Transverse colon (tissue), 4 donors: ENCODE measurements at regions not wholly inside any gene's neighbourhood (a gene's known extent, or its start where the extent isn't known, plus 50 kb on each side); places are given as distances from the start of the nearest gene placed in this dataset.

Experiments
- DNase-seq: peaks from one replicate; pipeline ENCODE4 v3.0.0-alpha.2; 2019
- H3K27ac ChIP-seq, 4 donors: fragments of 200-600 bp; sonication (generic); 2 replicates each; pipeline ENCODE4 v1.5.1; 2016 to 2018; ENCODE audit warnings: inconsistent platforms in 4 of 4
- H3K27me3 ChIP-seq: fragments of 200-600 bp; sonication (generic); 2 replicates; pipeline ENCODE4 v1.5.1; 2017; ENCODE audit warnings: inconsistent platforms
- H3K36me3 ChIP-seq, 4 donors: fragments of 200-600 bp; sonication (generic); 2 replicates each; pipeline ENCODE4 v1.5.1; 2017 to 2019; ENCODE audit warnings: inconsistent platforms in 4 of 4
- H3K4me1 ChIP-seq, 4 donors: fragments of 200-600 bp; sonication (generic); 2 replicates each; pipeline ENCODE4 v1.5.1; 2017 to 2020; ENCODE audit warnings: inconsistent platforms in 4 of 4
- H3K4me3 ChIP-seq, 4 donors: fragments of 200-600 bp; sonication (generic); 1 replicate in 1 of 4; 2 replicates in 3 of 4; pipeline versions ENCODE4 v1.5.1 to v1.6.1; 2017 to 2019; ENCODE audit warnings: inconsistent platforms in 4 of 4
- H3K9me3 ChIP-seq, 2 donors: fragments of 200-600 bp; sonication (generic); 2 replicates each; pipeline ENCODE4 v1.5.1; 2017 to 2019; ENCODE audit warnings: inconsistent platforms in 2 of 2
- EP300 ChIP-seq: sonication (generic); formaldehyde crosslinking; IDR thresholded peaks from one replicate; pipeline ENCODE4 v1.6.1; 2017; ENCODE audit warnings: antibody characterized with exemption, low read depth
- POLR2A ChIP-seq: fragments of 450-650 bp; IDR thresholded peaks from one replicate; pipeline ENCODE4 v1.6.1; 2016; ENCODE audit warnings: antibody characterized with exemption, mild to moderate bottlenecking, moderate library complexity
- POLR2AphosphoS5 ChIP-seq, 3 donors: sonication (generic); formaldehyde crosslinking; IDR thresholded peaks; one replicate each; pipeline ENCODE4 v1.6.1; 2016; ENCODE audit warnings: antibody characterized with exemption in 3 of 3
- WGBS, 2 donors: methylation state at CpG; one replicate each; pipeline ENCODE4 v1.1.5; 2018; ENCODE audit warnings: low coverage in 1 of 2; 5-methylcytosine and 5-hydroxymethylcytosine counted together
- in situ Hi-C, 4 donors: fragments of 200-750 bp; cut with MboI; loops; one replicate each; pipeline versions ENCODE4 v1.15.0 to v1.15.1; 2017; ENCODE audit warnings: low sequenced_read_pairs in 3 of 4, low pct_ligation_motif_present in 1 of 4, low pct_unique_long_range_greater_than_20kb in 1 of 4
- intact Hi-C: fragments of 100-400 bp; cut with DNase I; formaldehyde crosslinking; loops from one replicate; pipeline ENCODE4 v1.15.1; 2023; ENCODE audit warnings: low total_unique reads
- TF ChIP-seq, protein P1 (sequence below), 5 experiments: fragments of 200-600 bp in 3 of 5; fragments of 450-650 bp in 2 of 5; sonication (generic) in 3 of 5; IDR thresholded peaks; 1 replicate in 2 of 5; 2 replicates in 3 of 5; pipeline ENCODE4 v1.5.1; 2016 to 2017; ENCODE audit warnings: antibody characterized with exemption in 5 of 5, inconsistent platforms in 3 of 5, mild to moderate bottlenecking in 2 of 5, moderate library complexity in 1 of 5

DNA sequence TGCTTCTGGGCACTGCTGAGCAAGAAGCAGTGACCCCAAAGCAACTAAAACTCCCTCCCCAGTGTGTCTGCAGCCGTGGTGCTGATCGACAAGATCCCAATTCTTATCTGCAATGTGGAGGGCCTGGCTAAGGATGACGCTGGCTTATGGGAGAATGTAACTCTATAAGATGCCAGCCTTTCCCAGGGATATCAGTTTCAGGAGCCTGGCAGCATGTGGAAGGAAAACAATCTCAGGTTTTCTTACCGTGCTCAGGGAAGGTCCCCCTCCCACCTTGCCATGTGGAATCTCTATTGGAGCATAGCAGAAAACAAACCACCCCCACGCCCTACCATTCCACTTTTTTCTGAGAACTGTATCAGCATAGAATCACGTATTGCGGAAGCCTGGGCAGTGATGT, 87.7 kb upstream of the PTPN3 start:
- DNase-seq = no peak
- TF ChIP-seq, protein P1, sequence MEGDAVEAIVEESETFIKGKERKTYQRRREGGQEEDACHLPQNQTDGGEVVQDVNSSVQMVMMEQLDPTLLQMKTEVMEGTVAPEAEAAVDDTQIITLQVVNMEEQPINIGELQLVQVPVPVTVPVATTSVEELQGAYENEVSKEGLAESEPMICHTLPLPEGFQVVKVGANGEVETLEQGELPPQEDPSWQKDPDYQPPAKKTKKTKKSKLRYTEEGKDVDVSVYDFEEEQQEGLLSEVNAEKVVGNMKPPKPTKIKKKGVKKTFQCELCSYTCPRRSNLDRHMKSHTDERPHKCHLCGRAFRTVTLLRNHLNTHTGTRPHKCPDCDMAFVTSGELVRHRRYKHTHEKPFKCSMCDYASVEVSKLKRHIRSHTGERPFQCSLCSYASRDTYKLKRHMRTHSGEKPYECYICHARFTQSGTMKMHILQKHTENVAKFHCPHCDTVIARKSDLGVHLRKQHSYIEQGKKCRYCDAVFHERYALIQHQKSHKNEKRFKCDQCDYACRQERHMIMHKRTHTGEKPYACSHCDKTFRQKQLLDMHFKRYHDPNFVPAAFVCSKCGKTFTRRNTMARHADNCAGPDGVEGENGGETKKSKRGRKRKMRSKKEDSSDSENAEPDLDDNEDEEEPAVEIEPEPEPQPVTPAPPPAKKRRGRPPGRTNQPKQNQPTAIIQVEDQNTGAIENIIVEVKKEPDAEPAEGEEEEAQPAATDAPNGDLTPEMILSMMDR (IDR thresholded peaks at IDR 0.05) = no peak
- TF ChIP-seq POLR2A = no peak
- Histone ChIP-seq H3K4me3 (no peak overlapping the region), H3K9me3 (peaks cover 0 to 3% of the 10 kb centered on the region in 2 donors), H3K4me1 (no peaks in the 10 kb centered on the region), H3K27me3 (no peaks in the 10 kb centered on the region), H3K27ac (no peak overlapping the region), H3K36me3 (no peaks in the 10 kb centered on the region)
- WGBS, 2 donors = 73 to 85% methylated on average over 3 to 7 of the region's 7 CpGs
- intact Hi-C loops (no loop called here), in situ Hi-C loops (loop anchor here in 1 of 4 donors (25.0 kb wide), 1 partner anchor 227 kb away; no protein-coding TSS in a partner anchor)

DNA sequence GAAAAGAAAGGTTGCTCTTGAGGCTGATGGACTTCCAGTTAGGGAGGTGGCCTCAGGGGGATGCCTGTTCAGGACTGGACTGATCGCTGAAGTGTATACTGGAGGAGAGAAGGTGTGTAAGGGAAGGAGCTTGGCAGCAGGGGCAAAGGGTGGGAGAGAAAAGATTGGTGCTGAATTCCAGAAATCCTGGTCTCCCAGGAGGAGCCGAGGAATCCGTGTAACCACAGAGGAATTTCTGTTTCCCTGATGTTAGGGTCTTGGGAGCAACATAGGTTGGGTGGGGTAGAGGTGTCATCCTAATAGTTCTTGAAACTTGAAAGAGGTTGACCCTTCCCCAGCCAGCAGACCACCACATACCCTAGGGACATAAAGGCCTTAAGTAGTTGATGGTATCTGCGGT, 88.9 kb upstream of the PTPN3 start:
- Histone ChIP-seq H3K36me3 (no peaks in the 10 kb centered on the region), H3K9me3 (peaks cover 0 to 3% of the 10 kb centered on the region in 2 donors), H3K27ac (no peak overlapping the region), H3K4me1 (no peaks in the 10 kb centered on the region), H3K4me3 (no peak overlapping the region), H3K27me3 (no peaks in the 10 kb centered on the region)
- no peak for DNase-seq
- intact Hi-C loops = no loop called here
- in situ Hi-C loops = loop anchor here in 1 of 4 donors (25.0 kb wide), 1 partner anchor 225 kb away; no protein-coding TSS in a partner anchor
- TF ChIP-seq POLR2AphosphoS5 (IDR thresholded peaks at IDR 0.05) = no peak
- TF ChIP-seq, protein P1 (IDR thresholded peaks at IDR 0.05) = no peak
- no peak for TF ChIP-seq POLR2A
- TF ChIP-seq EP300 = no peak
- 80 to 94% methylated on average over 3 to 4 of the region's 4 CpGs for WGBS, 2 donors

DNA sequence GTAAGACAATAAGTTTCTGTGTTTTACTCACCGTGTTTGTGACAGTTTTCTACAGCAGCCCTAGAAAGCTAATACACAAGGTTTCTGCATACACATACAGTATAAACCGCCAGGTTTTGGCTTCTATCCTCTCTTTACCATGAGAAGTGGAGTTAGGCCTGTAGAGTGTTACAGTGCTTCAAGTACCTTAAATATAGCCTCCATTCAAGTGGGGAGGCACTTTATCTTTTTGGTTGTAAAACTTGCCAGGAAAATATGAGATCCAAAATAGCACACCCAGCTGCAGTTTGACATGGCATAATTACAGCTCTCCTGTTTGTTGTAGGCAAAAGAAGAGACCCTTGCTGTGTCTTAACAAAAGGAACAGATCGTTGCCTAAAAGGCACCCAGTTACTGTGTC, 90.3 kb upstream of the PTPN3 start:
- 65 to 75% methylated on average over 3 of the region's 3 CpGs for WGBS, 2 donors
- Histone ChIP-seq H3K27ac (no peak overlapping the region), H3K27me3 (no peaks in the 10 kb centered on the region), H3K9me3 (peaks cover 0 to 3% of the 10 kb centered on the region in 2 donors), H3K36me3 (no peaks in the 10 kb centered on the region), H3K4me1 (no peaks in the 10 kb centered on the region), H3K4me3 (no peak overlapping the region)
- intact Hi-C loops (no loop called here), in situ Hi-C loops (loop anchor here in 1 of 4 donors (25.0 kb wide), 1 partner anchor 224 kb away; no protein-coding TSS in a partner anchor)
- TF ChIP-seq, protein P1 (IDR thresholded peaks at IDR 0.05) = no peak
- TF ChIP-seq POLR2AphosphoS5 (IDR thresholded peaks at IDR 0.05) (no peak), EP300 (no peak), POLR2A (no peak)
- DNase-seq = no peak

DNA sequence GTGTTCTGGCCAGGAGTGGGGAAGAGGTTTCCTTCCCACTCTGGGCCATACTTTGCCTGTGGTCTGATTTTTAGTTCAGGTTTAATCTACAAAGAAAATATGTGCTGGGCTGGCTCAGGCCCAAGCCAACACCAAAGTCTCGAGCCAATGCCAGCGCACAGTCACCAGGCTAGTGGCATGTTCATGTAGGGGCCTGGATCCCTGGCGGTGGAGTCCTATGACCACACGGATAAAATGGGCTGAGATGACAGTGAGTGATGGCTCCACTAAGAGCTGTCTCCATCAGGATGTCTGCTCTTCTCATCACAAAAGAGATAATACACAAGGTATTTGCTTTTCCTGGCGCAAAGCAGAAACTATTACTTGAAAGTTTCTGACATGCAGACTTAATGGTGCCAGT, 92.9 kb upstream of the PTPN3 start:
- Histone ChIP-seq H3K4me3 (no peak overlapping the region), H3K27ac (no peak overlapping the region), H3K27me3 (no peaks in the 10 kb centered on the region), H3K36me3 (no peaks in the 10 kb centered on the region), H3K4me1 (no peaks in the 10 kb centered on the region), H3K9me3 (peaks cover 0 to 3% of the 10 kb centered on the region in 2 donors)
- 96% methylated on average over 5 of the region's 5 CpGs; no CpG with 5 or more reads in 1 of the 2 donors for WGBS, 2 donors
- intact Hi-C loops (no loop called here), in situ Hi-C loops (loop anchor here in 1 of 4 donors (25.0 kb wide), 1 partner anchor 221 kb away; no protein-coding TSS in a partner anchor)
- no peak for TF ChIP-seq POLR2AphosphoS5 (IDR thresholded peaks at IDR 0.05)
- TF ChIP-seq, protein P1 (IDR thresholded peaks at IDR 0.05) = no peak
- TF ChIP-seq EP300 = no peak
- TF ChIP-seq POLR2A = no peak
- no peak for DNase-seq
